ENCODE measurements at regions not wholly inside any gene's neighbourhood (a gene's known extent, or its start where the extent isn't known, plus 50 kb on each side); places are given as distances from the start of the nearest gene placed in this dataset.

DNA sequence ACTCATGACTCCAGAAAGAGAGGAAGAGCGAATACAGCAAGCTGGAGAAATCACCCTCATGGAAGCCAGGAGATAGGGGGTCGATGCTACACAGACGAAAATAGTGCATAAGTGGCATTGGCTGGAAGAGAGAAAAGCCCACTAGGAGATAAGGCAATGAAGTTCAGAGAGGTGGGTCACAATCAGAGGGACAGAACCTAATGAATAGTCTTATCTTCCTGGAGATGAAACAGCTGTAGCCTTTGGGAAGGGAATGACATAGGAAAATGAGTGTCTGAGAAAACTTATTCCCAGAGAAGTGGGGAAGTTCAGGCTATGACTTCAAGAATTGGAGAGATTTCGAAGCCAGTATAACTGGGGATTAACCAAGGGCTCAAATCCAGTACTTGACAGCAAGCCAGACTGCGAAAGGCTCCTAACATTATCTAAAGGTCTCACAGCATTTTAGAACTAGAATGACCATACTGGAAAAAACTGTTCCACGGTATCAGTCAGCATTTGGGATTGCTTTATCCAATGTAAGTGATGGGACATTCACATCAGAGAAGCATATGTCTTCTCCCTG is 211.1 kb downstream of the ZNF365 start:
- no peak for TF ChIP-seq POLR2A (IDR thresholded peaks at IDR 0.05)
- TF ChIP-seq, protein P1, sequence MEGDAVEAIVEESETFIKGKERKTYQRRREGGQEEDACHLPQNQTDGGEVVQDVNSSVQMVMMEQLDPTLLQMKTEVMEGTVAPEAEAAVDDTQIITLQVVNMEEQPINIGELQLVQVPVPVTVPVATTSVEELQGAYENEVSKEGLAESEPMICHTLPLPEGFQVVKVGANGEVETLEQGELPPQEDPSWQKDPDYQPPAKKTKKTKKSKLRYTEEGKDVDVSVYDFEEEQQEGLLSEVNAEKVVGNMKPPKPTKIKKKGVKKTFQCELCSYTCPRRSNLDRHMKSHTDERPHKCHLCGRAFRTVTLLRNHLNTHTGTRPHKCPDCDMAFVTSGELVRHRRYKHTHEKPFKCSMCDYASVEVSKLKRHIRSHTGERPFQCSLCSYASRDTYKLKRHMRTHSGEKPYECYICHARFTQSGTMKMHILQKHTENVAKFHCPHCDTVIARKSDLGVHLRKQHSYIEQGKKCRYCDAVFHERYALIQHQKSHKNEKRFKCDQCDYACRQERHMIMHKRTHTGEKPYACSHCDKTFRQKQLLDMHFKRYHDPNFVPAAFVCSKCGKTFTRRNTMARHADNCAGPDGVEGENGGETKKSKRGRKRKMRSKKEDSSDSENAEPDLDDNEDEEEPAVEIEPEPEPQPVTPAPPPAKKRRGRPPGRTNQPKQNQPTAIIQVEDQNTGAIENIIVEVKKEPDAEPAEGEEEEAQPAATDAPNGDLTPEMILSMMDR (IDR thresholded peaks at IDR 0.05), result no peak

Data from body of pancreas (tissue), 4 donors.